Kidney glomerular epithelial cell (primary cell): ENCODE measurements at regions not wholly inside any gene's neighbourhood (a gene's known extent, or its start where the extent isn't known, plus 50 kb on each side); places are given as distances from the start of the nearest gene placed in this dataset.

Experiments
- DNase-seq: peaks from one replicate; lab custom pipeline; 2025; lab: John Stamatoyannopoulos, UW

DNA sequence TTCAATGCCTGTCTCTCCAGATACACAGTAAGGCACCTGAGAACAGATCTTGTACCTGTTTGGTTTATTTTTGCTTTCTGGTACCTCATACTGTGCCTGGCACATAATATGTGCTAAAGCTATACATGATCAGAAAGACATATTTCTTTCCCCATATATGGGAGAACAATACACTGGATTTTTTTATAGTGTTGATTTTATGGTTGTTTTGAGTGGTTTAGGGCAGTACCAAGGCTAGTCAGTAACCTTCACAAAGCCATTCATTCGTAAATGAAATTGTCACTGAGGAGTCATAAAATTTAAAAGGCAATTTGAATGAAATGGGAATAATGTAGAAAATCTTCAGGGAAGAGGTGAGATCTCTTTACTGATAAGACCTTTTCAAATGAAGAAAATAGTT is 810.2 kb downstream of the TUSC7 start:
- DNase-seq: no peak

GRCh38 chr3:117520582-117520981 is 811.0 kb downstream of the TUSC7 start:
- DNase-seq: no peak

DNA sequence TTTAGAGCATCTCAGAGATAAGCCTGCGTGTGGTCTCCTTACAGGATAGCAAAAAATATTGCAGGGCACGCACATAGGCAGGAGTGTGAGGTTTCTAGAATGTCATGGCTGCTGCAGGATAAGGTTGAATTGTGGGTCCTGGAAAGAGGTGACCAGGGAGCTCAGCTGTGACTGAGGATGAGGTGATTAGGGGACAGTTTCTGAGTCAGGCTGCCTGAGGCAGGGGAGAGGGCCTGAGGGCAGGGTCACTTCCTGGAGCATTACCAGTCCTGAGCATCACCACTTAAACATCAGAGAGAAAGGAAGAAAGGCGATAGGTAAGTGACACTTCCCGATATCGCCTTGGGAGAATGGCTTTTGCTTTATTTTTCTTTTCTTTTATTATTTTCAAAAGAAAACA is 813.8 kb downstream of the TUSC7 start:
- no peak for DNase-seq

DNA sequence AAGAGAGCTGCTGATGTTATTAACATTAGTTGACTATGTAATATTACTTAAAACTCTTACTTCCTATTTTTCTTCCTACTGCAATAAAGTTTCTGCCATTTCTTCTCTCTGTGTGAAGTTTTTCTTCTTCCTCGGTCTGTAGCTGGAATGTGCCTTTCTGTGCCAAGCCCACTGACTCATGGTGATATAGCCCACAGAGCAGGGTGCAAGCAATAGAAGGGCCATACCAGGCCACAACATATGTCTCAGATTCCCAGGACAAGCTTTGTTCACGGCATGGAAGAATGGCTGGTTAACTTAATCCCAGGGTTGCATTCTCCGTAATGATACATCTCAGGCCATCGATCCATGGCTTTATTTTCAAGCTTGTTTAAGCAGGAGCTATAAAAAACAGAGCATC is 815.3 kb downstream of the TUSC7 start:
- peak; percentile 32 for DNase-seq

GRCh38 chr3:117526470-117527079 is 817.0 kb downstream of the TUSC7 start:
- DNase-seq: no peak

DNA sequence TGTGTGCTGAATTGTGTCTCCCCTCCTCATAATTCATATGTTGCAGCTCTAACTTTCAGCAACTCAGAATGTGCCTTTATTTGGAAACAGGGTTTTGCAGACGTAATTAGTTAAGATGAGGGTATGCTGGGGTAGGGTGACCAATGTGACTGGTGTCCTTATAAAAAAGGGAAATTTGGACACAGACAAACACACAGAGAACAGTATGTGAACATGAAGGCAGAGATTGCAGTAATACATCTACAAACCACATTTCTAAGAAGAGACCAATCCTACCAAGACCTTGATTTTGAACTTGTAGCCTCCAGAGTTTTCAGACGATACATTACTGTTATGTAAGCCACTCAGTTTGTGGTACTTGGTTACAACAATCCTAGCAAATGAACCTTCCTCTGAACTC is 817.8 kb downstream of the TUSC7 start:
- no peak for DNase-seq

- no peak for DNase-seq
Observed at GRCh38 chr3:117528688-117529087, 819.1 kb downstream of the TUSC7 start.

DNA sequence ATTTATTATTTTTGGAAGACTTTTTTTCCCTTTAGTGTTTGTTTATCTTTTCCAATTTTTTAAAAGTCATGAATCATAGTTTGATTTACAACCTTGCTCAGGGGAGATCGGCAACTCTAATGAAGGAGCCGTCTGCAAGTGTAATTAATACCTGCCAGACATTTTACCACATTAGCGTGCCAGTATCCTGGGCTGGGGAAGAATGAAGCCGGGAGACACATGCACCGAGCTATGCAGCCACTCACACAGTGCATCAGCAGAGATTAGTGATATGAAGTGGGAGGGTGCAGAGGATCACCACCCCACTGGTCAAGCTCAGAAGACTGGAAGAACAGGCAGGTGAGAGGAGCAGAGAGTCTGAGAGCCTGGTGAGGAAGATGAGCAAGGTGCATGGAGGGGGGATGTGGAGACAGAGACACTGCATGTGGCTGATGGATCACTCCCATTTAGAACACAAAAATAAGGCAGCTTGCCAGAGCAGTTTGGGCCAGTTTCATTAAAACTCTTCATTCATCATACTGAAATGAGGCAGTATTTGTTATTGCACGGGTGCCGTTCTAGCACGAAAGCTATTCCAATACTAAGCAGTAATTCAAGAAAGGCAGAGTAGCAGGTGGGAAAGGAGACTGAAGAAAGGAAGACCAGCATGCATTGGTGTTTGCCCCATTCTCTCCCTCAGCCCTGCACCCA is 821.6 kb downstream of the TUSC7 start:
- DNase-seq: peak; percentile 47

DNA sequence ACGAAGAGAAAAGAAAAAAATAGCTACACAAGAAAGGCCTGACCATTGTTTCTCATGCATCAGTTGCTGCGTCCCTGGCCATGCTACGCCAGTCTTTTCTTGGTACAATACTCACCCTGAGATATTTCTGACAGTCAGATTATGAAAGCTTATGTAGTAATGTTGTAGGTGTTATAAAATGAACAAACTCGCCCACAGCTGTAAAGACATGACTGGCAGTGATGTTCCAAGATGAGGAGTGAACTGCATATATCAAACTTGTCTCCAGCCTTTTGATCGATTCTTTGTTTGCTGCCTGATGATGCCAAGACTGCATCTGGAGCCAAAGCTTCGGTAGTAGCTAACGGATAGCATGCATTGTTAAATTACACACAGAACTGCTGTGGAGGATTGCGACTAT is 822.7 kb downstream of the TUSC7 start:
- DNase-seq: no peak

DNA sequence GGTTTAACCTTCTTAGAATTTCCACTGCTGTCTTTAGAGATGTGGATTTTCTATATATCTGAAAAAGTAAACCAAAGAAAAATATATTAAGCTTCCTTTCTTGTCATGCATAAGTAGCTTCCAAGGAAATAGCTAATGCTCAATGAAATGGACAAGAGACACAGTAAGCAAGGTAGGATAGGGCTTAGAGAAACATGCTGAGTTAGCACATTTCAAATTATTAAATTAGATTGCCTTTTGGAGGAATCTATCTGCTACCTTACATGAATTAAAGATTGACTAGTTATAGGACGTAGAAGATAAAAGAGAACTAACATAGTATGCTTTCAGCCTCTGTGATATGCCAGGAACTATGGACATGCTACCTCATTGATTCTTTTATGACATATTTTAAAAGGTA is 824.6 kb downstream of the TUSC7 start:
- DNase-seq: no peak

GRCh38 chr3:117536006-117536405 is 826.4 kb downstream of the TUSC7 start:
- DNase-seq: no peak

GRCh38 chr3:117537949-117538348 is 828.4 kb downstream of the TUSC7 start:
- no peak for DNase-seq

- no peak for DNase-seq
Observed at GRCh38 chr3:117539729-117540128, 830.1 kb downstream of the TUSC7 start.

DNA sequence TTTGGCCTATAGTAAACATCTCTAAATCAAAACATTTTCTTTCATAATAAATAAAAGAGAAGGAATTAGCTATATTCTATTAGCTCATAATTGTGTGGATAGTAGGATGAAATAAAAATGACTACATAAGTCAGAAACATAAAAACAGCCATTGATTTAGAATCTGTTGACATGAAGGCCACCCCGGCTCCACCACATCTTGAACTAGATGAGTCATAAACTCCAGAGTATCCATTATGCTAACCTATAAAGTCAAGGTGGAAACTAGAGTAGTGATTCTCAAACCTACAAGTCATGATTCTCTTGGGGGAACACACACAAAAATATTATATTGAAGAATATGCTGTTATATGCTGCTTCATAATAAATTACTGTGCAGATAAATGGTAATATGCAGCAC is 831.0 kb downstream of the TUSC7 start:
- DNase-seq: peak; percentile 14

- no peak for DNase-seq
Observed at GRCh38 chr3:117541721-117542120, 832.1 kb downstream of the TUSC7 start.

DNA sequence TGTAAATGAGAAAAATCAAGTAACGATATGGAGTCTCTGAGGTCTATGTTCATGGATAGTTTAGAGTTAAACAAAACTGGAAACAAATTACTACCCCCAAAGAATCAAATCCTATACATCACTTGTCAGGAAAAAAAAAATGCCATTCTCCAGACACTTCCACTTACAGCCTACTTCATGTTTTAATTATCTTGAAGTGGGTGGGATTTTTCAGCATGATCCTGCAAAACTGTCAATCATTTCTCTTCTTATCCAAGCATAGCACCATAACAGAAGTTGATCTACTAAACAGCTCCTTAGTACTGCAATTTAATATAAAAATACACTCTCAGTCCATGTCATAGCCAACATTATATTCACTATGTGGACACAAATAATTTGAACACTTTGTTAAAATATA is 833.9 kb downstream of the TUSC7 start:
- no peak for DNase-seq

- no peak for DNase-seq
Observed at GRCh38 chr3:117545484-117545883, 835.9 kb downstream of the TUSC7 start.

DNA sequence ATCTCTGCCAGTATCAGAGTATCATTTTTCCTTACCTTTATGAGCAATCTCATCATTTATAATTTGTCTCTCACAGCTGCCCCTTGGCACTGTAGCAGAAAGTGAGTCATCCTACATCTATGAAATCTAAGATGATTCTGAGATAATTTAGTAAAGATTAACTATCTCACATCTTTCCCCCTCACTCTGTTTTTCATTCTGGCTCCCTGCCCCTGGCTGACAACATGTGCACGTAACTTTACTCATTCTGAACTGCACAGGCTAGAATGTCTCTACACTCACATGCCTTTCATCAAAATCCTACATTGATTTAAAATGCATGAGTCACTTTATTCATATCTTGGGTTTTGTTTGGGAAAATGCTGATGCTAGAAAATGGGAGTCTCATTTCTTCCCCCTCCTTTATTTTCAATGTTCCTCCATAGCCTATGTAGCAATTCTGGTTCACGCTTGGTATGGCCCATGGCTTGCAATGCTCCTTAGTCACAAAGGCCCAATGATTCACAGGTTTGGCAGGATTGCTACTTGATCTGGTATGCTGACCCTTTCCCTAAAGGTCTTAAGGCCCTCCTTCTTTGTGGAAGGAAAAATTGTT is 838.5 kb downstream of the TUSC7 start:
- peak; percentile 90 for DNase-seq

GRCh38 chr3:117548600-117548999 is 839.0 kb downstream of the TUSC7 start:
- DNase-seq: no peak

DNA sequence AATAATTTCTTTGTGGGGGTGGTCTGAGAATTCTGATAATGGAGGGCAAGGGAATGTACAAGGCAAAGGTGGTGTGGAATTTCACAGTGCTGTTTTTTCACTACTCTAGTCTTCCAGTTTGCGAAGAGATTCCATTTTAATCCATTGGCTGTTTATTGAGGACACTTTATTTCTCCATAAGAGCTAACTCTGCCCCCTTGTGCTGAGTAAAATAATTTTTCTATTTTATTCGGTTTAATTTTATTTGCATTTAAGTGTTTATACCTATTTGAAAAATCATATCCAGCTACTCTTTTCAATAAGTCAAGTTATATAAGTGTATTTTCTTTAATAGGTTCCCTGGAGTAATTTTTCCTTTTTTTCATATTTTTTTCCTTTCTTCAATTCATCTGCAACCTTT is 840.1 kb downstream of the TUSC7 start:
- DNase-seq: no peak

DNA sequence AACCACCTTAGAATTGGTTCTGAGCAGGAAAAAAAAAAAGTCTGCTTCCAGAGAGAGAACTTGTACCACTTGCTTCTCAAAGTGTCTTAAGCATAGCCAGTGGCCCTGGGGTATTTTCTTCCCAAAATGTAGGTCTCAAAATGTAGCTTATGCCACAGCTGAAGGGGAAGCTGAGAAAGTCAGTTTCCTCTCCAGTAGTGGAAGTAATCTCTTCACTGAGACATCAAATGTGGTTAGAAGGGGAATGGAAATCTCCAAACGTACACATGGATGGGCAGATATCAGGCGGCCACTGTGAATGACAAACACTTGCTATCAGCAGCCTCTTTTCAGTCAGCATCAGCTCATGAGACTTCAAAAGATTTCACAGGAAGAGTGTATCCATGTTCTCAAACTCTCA is 841.2 kb downstream of the TUSC7 start:
- DNase-seq: no peak

- peak; percentile 66 for DNase-seq
Observed at GRCh38 chr3:117553461-117553860, 843.9 kb downstream of the TUSC7 start.

DNA sequence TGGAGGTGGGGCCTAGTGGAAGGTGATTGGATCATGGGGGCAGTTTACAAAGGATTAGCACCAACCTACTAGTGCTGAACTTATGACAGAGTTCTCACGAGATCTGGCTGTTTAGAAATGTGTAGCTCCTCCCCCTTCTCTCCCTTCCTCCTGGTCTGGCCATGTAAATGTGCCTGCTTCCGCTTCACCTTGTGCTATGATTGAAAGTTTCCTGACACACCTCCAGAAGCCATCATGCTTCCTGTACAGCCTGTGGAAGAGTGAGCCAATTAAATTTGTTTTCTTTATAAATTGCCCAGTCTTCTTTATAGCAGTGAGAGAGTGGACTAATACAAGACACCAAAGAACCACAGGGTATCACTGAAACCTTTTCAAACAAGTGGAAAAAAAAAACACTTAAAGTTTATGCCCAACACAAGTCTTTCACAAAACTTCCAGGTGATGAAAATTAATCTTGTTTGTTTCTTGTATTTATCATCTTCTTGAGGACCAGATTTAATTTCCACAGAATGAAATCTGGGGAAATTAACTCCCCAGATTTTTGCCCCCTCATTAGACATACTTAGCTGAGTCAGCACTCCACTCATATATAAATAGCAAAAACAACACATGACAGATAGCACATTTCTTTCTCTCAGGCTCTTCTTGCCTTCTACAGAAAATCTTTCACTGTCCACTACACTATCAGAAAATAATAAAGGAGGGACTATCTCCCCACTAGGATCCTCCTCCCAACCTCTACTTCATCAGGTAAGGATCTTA is 847.2 kb downstream of the TUSC7 start:
- DNase-seq: no peak
